Germinal center (tissue), 1 donor: ENCODE measurements at regions not wholly inside any gene's neighbourhood (a gene's known extent, or its start where the extent isn't known, plus 50 kb on each side); places are given as distances from the start of the nearest gene placed in this dataset.

ENCODE experiments used
- DNase-seq: peaks from one replicate; pipeline ENCODE4 v3.0.0; 2012; ENCODE audit warnings: mixed read lengths, low spot score

GRCh38 chr12:124429535-124429934 lies 134.6 kb downstream of the RFLNA start:
- DNase-seq = no peak

- DNase-seq = no peak
Measured at GRCh38 chr12:124428792-124429281, 133.9 kb downstream of the RFLNA start.

- no peak for DNase-seq
Measured at GRCh38 chr12:124428136-124428791, 133.4 kb downstream of the RFLNA start.

- no peak for DNase-seq
Measured at GRCh38 chr12:124426594-124427555, 132.0 kb downstream of the RFLNA start.

GRCh38 chr12:124425667-124426066 lies 130.8 kb downstream of the RFLNA start:
- no peak for DNase-seq

GRCh38 chr12:124424516-124424905 lies 129.6 kb downstream of the RFLNA start:
- DNase-seq = no peak

- DNase-seq = no peak
Measured at GRCh38 chr12:124423761-124424515, 129.0 kb downstream of the RFLNA start.

- DNase-seq = no peak
Measured at GRCh38 chr12:124422570-124423523, 128.0 kb downstream of the RFLNA start.

GRCh38 chr12:124422142-124422569 lies 127.3 kb downstream of the RFLNA start:
- DNase-seq = no peak

GRCh38 chr12:124420996-124421674 lies 126.2 kb downstream of the RFLNA start:
- no peak for DNase-seq

GRCh38 chr12:124420041-124420995 lies 125.4 kb downstream of the RFLNA start:
- DNase-seq = no peak

GRCh38 chr12:124419292-124420040 lies 124.6 kb downstream of the RFLNA start:
- no peak for DNase-seq

GRCh38 chr12:124418791-124419190 lies 123.9 kb downstream of the RFLNA start:
- DNase-seq = no peak

GRCh38 chr12:124418156-124418555 lies 123.3 kb downstream of the RFLNA start:
- no peak for DNase-seq

GRCh38 chr12:124416516-124417395 lies 121.9 kb downstream of the RFLNA start:
- no peak for DNase-seq

GRCh38 chr12:124415064-124415463 lies 120.2 kb downstream of the RFLNA start:
- DNase-seq = no peak

- no peak for DNase-seq
Measured at GRCh38 chr12:124413915-124414314, 119.0 kb downstream of the RFLNA start.

GRCh38 chr12:124413401-124413800 lies 118.5 kb downstream of the RFLNA start:
- DNase-seq = no peak
